Muscle of arm (tissue), 1 donor: ENCODE measurements at regions not wholly inside any gene's neighbourhood (a gene's known extent, or its start where the extent isn't known, plus 50 kb on each side); places are given as distances from the start of the nearest gene placed in this dataset.
"Not testable (repeated sequence)": the region's sequence is repeated elsewhere in the genome, so short reads cannot be mapped to it uniquely, and the experiment has no call there.

Source experiments
- DNase-seq: peaks from one replicate; pipeline ENCODE4 v3.0.0-alpha.2; 2013

GRCh38 chr14:106294324-106294723 is 767.9 kb downstream of the TMEM121 start:
- no peak for DNase-seq

GRCh38 chr14:106300951-106301510 is 774.6 kb downstream of the TMEM121 start:
- not testable (repeated sequence) for DNase-seq

- not testable (repeated sequence) for DNase-seq
Measured at GRCh38 chr14:106301609-106302008, 775.2 kb downstream of the TMEM121 start.

- DNase-seq = no peak
Measured at GRCh38 chr14:106302661-106303060, 776.3 kb downstream of the TMEM121 start.

- DNase-seq = no peak
Measured at GRCh38 chr14:106304271-106304670, 777.9 kb downstream of the TMEM121 start.

GRCh38 chr14:106308839-106309389 is 782.5 kb downstream of the TMEM121 start:
- DNase-seq = no peak

GRCh38 chr14:106309423-106309822 is 783.0 kb downstream of the TMEM121 start:
- no peak for DNase-seq

GRCh38 chr14:106315436-106315835 is 789.1 kb downstream of the TMEM121 start:
- DNase-seq = no peak

- no peak for DNase-seq
Measured at GRCh38 chr14:106317593-106317992, 791.2 kb downstream of the TMEM121 start.

GRCh38 chr14:106318700-106319099 is 792.3 kb downstream of the TMEM121 start:
- DNase-seq = no peak

GRCh38 chr14:106323970-106324369 is 797.6 kb downstream of the TMEM121 start:
- DNase-seq = not testable (repeated sequence)

- no peak for DNase-seq
Measured at GRCh38 chr14:106327234-106327633, 800.9 kb downstream of the TMEM121 start.

- not testable (repeated sequence) for DNase-seq
Measured at GRCh38 chr14:106327702-106328353, 801.4 kb downstream of the TMEM121 start.

GRCh38 chr14:106329243-106329642 is 802.9 kb downstream of the TMEM121 start:
- not testable (repeated sequence) for DNase-seq

- DNase-seq = not testable (repeated sequence)
Measured at GRCh38 chr14:106329987-106330774, 803.8 kb downstream of the TMEM121 start.

- DNase-seq = not testable (repeated sequence)
Measured at GRCh38 chr14:106334428-106335109, 808.2 kb downstream of the TMEM121 start.

GRCh38 chr14:106335110-106335429 is 808.7 kb downstream of the TMEM121 start:
- DNase-seq = not testable (repeated sequence)

GRCh38 chr14:106338775-106339174 is 812.4 kb downstream of the TMEM121 start:
- not testable (repeated sequence) for DNase-seq

GRCh38 chr14:106340658-106341057 is 814.3 kb downstream of the TMEM121 start:
- not testable (repeated sequence) for DNase-seq

- not testable (repeated sequence) for DNase-seq
Measured at GRCh38 chr14:106341161-106341560, 814.8 kb downstream of the TMEM121 start.

GRCh38 chr14:106343626-106344025 is 817.2 kb downstream of the TMEM121 start:
- no peak for DNase-seq

GRCh38 chr14:106344065-106344614 is 817.8 kb downstream of the TMEM121 start:
- DNase-seq = not testable (repeated sequence)
